Fibroblast of skin of scalp (primary cell): ENCODE measurements at regions not wholly inside any gene's neighbourhood (a gene's known extent, or its start where the extent isn't known, plus 50 kb on each side); places are given as distances from the start of the nearest gene placed in this dataset.

Source experiments
- DNase-seq: peaks from one replicate; pipeline ENCODE4 v3.0.0-alpha.2; 2013

GRCh38 chr6:2562721-2563451, 187.8 kb downstream of the MYLK4 start:
- DNase-seq: peak; percentile 48

- no peak for DNase-seq
Measured at GRCh38 chr6:2560917-2561698, 189.6 kb downstream of the MYLK4 start.

- no peak for DNase-seq
Measured at GRCh38 chr6:2560140-2560818, 190.4 kb downstream of the MYLK4 start.

- DNase-seq: no peak
Measured at GRCh38 chr6:2558861-2559801, 191.6 kb downstream of the MYLK4 start.

GRCh38 chr6:2558098-2558680, 192.5 kb downstream of the MYLK4 start:
- DNase-seq: no peak

GRCh38 chr6:2557181-2557720, 193.5 kb downstream of the MYLK4 start:
- DNase-seq: no peak

- DNase-seq: no peak
Measured at GRCh38 chr6:2556761-2557160, 194.0 kb downstream of the MYLK4 start.

- no peak for DNase-seq
Measured at GRCh38 chr6:2554651-2555260, 196.0 kb downstream of the MYLK4 start.

- no peak for DNase-seq
Measured at GRCh38 chr6:2552526-2553154, 198.1 kb downstream of the MYLK4 start.

GRCh38 chr6:2551705-2552104, 199.0 kb downstream of the MYLK4 start:
- no peak for DNase-seq

- no peak for DNase-seq
Measured at GRCh38 chr6:2550247-2550646, 200.5 kb downstream of the MYLK4 start.

GRCh38 chr6:2549834-2550233, 200.9 kb downstream of the MYLK4 start:
- DNase-seq: no peak

GRCh38 chr6:2547355-2547754, 203.4 kb downstream of the MYLK4 start:
- no peak for DNase-seq

- no peak for DNase-seq
Measured at GRCh38 chr6:2546901-2547300, 203.8 kb downstream of the MYLK4 start.

- no peak for DNase-seq
Measured at GRCh38 chr6:2545383-2546038, 205.2 kb downstream of the MYLK4 start.

GRCh38 chr6:2543321-2543720, 207.4 kb downstream of the MYLK4 start:
- no peak for DNase-seq

- peak; percentile 63 for DNase-seq
Measured at GRCh38 chr6:2542858-2543218, 207.9 kb downstream of the MYLK4 start.

GRCh38 chr6:2542101-2542857, 208.4 kb downstream of the MYLK4 start:
- no peak for DNase-seq

GRCh38 chr6:2536451-2536850, 214.3 kb downstream of the MYLK4 start:
- no peak for DNase-seq
